Embryonic facial prominence (tissue), 1 donor: ENCODE measurements at regions not wholly inside any gene's neighbourhood (a gene's known extent, or its start where the extent isn't known, plus 50 kb on each side); places are given as distances from the start of the nearest gene placed in this dataset.
"Not testable (repeated sequence)": the region's sequence is repeated elsewhere in the genome, so short reads cannot be mapped to it uniquely, and the experiment has no call there.

Source experiments
- DNase-seq: peaks from one replicate; pipeline ENCODE4 v3.0.0-alpha.2; 2016; ENCODE audit errors: extremely low spot score

DNA sequence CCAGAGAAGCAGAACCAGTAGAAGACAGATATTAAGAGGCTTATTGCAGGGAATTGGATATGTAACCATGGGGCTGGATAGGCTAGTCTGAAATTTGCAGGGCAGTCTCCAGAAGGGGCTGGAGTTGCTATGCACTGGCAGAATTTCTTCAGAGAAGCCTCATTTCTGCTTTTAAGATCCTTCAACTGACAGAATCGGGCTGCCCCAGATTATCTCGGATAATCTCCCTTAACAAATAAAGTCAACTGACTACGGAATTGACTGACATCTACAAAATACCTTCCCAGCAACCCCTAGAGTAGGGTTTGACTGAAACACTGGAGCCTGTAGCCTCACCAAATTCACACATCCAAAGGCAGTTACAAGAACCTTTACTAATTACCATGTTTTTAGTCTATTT is 136.4 kb downstream of the SOCS6 start:
- no peak for DNase-seq

DNA sequence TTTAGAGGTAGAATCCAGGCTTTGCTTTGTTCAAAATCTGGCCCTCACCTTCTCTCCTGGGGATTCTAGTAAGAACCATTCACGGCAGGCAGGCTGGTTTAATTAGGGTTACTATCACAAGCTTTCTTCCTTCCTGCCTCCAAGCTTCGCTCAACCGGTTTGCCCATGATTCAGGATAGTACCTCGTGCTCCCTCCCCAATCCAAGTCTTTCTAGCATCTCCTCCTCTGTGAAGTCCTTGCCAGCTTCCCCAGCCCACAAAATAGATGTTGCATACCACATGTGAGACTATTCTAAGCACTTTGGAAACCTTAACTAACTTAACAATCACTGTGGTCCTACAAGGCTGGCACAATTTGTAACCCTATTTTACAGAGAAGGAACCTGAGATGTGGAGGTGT is 135.1 kb downstream of the SOCS6 start:
- peak; percentile 12 for DNase-seq

DNA sequence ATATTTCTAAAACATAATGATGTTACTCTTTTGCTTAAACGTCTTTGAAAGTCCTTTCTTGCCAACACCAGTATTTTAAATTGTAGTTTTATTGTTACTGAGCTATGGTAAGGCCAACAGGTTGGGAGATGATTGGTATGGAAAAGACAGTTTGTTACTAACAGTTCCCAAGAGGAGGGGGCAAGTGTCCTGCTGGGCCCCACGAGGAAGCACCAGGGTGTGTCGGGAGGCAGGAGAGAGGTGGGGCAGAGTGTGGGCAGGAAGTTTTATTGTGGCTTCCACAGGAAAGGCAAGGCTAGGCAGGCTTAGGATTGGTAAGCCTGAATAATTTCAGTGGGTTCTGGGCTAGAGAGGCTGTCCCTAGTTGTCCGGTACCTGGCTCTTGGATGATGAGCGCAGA is 134.3 kb downstream of the SOCS6 start:
- no peak for DNase-seq

DNA sequence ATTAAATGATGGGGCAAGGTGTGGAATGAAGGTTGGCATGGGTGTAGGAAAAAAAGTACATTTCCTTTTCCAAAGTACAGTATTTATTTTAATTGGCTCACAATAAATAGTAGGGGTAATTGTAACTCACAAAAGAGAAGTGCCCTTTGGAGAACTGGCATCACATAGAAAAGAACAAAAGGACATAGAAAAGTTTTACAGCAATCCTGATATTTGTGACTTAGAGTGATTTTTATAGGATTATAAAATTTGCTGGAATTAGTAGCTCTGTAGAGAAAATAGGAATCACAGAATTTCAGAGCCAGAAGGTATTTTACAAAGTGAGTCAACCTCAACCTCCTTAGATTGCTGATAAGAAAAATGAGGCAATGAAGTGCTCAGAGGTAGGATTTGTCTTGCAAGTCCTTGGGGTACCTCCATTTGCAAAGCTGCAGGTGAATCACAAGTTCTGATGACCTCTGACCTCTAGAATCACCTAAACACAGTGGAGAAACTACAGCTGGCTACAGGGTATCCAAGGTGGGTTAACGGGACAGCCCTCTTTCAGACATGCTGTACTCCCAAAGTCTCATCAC is 133.6 kb downstream of the SOCS6 start:
- DNase-seq = no peak

DNA sequence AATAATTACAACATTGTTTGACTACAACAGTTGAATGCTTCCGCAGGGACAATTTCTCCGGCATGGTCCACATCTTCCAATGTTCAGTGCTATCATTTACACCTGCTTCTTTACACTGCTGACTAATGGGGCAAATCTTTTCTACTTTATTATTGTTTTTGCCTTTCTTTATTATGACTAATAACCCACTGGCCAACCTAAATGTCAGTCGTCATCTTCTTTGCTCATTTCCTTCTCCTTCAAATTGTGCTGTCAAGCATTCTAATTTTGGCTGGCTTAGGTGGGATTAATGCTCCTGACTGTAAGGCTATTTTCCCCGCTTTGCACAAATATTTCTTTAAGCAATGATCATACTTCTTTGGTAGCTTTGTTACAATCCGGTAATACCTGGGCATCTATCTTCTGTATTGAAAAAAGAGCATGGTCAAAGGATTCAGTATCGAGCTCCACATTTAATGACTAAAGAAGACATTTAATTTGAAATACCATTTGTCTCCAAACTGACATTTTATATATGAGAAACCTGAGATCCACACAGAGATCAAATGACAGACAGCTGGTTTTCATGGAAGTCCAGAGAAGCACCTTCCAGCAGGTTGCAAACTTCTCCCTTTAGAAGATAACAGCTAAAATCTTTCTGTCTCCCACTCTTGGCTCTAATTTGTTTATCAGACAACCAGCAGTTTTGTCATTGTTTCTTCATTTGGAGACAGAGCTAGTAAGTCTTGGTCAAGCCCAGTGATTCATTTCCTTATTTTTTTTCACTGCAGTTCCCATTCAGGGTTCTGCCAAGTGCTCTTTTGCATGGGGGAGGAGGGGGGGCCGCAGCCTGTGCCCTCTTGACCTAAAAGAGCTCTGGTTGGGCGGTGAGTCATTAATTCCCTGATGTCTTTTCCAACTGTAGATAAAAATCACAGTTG is 132.9 kb downstream of the SOCS6 start:
- no peak for DNase-seq

DNA sequence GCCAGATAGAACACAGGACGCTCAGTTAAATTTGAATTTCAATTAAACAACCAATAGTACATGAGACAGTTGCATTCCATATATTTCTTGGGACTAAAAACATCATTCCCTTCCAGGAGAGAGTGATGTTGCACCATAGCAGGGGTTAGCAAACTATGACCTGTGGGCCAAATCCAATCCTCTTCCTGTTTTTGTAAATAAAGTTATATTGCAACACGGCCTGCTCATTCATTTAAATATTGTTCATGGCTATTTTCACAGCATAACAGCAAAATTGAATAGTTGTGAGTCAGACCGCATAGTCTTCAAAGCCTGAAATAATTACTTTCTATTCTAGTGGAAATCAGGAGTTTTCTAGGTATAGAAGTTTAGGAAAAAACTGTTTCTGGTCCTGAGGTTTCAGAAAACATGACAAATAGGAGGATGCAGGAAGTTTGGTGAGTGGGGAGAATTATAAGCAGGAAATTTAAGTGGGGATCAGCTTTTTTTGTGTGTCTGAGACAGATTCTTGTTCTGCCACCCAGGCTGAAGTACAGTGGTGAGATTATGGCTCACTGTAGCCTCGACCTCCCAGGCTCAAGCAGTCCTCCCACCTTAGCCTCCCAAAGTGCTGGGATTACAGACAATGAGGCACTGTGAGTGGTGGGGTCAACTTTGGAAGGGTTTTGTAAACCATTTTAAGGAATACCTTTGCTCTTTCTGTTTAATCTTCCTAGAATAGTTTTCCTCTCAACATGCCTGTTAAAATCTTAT is 131.5 kb downstream of the SOCS6 start:
- DNase-seq = no peak

DNA sequence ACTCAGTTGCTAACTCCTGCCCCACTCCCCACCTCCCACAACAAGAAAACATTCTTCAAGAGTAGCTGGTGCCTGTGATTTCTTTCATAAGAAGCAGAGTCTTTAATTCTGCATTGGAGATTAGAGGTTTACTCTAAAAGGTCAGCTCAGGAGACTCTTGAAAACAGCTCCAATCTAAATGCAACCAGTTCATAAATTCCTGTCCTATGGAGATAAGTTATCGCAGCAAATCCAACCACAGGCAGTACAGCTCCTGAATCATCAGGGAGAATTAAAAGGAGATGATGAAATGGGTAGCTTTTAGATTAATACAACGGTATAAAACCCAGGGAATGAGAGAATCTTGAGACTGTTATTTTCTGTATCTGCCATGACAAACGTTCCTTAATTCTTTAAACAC is 130.7 kb downstream of the SOCS6 start:
- DNase-seq = no peak

DNA sequence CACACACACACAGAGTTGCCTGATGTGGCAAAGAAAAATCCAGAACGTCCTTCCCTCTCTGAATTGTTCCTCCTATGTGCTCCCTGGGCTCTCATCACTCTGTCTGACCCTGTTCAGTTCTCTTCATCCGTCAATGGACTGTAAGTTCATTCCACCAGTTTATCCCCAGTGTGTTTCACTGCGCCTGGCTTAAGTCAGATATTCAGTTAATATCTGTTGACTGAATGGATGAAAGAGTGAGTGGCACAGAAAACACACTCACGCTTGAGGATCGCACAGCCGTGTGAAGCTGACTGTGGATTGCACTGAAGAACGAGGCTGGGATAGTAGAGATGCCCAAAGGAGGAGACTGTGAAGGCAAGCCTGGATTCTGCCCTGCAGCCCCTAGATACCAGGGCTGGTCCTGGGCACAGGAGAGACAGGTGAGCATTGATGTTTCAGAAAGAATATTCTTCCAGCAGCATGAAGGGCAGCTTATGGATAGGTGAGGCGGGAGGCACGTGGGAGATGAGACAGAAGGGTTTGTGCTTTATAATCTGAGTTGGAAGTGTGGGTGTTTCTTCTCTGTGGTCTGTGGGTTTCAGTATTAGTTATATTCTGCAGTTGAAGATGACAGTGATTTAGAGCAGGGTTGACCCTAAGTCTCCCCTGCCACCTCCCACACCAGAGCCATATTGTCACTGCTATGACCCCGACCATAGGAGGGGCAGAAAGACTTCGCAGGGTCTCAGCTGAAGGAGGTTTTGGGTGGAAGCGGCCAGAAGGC is 129.9 kb downstream of the SOCS6 start:
- no peak for DNase-seq

DNA sequence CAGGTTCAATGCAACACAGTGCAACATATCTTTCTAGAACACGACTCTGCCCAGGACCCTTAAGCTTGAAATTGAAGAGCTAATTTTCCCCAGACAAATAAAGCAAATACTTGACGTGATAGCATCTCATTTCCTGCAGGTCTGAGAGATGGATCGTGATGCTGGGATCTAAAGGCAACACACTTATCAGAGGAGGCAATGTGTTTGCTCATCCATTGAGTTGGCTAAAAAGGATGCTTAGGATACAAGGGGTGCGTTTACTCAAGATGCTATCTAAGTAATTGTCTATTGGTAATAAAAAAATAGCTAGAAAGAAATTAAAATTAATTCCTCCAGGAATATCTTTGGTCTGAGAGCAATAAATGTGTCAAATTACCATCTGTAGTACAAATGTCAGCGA is 129.0 kb downstream of the SOCS6 start:
- no peak for DNase-seq

DNA sequence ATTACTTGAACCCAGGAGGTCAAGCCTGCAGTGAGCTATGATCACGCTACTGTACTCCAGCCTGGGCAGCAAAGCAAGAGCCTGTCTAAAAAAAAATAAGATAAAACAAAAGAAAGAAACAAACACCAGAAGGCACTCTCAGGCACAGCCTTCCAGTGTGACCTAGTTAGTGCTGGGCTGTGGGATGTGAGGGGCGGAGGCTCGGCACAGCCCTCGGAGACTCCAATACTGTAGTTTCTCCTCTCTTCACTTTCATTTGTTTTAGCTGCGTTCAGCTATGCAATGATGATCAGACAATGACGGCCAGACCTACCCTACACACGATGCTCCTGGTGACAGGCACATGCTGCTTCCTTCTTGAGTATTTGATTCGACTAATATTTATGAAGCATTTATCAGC is 127.7 kb downstream of the SOCS6 start:
- no peak for DNase-seq

DNA sequence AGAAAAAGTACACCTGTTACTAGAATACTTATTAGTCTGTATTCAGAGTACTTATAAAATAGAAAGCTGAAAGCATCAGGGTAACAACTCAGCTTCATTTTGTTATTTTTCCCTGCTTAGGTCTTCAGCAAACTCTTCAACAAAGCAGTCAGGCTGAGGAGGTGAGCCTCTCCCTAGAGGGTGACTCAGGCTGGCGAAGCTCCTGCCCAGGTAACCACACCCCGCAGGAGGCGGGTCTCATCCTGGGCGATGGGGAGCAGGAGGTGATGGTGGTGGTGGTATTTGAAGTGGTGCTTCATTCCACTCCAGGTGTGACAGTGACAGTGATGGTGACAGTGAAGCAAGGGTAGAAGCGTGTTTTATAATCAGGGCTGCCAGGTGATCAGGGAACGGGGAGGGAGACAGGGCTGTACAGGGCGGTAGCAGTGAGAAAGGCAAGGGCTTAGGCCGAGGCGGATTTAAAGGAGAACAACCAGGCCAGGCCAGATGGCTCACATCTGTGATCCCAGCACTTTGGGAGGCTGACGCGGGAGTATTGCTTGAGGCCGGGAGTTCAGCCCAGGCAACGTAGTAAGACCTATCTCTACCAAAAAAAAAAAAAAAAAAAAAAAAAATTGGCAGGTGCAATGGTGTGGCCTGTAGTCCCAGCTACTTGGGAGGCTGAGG is 127.1 kb downstream of the SOCS6 start:
- no peak for DNase-seq

DNA sequence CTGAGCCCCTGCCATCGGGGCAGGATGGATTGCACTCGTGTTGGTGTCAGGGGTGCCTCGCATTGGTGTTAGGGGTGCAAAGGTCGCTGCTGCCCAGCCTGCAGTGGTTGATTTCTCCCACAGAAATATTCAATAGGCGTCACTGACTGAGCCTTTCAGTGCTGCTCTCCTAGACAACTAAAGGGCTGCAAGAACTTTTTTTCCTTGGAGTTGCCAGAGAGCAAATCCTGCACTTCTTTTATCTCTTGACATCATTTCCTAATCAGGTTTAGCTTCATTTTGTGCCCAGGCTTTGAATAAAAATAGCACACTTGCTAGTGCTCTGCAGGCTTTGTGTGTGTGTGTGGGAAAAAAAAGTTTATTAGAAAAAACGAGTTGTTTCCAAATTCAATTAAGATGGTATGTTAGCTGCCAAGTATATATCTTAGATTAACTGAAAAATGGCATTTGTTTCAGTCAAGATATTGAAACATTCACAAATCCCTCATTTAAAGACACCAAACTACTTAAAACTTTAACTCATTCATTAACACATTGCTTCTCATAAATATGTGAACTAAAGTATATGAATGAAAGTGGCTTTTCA is 125.6 kb downstream of the SOCS6 start:
- no peak for DNase-seq

DNA sequence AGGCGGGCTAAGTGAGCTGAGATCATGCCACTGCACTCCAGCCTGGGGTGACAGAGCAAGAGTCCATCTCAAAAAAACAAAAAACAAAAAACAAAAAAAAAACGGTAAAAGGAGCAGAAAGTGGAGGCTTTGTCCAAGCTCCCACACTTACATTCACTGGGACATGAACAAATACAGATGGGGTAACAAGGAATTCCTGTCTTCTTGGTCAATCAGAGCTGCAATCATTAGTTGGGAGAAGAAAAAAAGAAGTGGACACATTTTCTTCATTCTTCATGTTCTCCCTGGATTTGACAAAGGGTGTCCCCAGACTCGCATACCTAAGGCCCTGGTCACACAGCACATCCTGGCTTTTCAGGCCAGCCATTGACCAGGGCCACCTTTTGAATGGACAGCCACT is 124.6 kb downstream of the SOCS6 start:
- DNase-seq = no peak

DNA sequence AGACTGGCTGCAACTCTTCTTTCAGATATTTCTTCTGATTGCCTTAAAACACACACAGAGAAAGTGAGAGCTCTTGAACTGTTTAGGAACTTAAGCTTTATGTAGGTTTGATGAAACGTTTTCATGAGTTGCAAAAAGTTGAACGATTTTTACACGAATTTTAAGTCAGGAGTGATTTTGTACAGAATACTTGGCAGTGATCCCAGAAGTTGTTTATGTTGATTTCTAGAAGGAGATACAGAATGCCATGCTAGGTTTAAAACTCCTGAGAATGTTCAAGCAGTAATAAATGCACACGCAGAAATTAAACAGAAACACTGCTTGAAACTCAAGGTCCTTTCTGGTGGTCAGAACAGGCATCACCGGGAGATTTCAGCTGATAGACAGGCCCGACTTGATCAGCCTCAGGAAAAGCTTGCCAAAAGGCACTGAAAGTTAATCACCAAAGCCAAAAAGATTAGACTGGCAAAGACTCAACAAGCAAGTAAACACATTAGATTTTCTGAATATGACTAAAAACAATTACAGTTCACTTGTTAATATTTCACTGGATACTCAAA is 123.1 kb downstream of the SOCS6 start:
- DNase-seq = no peak

DNA sequence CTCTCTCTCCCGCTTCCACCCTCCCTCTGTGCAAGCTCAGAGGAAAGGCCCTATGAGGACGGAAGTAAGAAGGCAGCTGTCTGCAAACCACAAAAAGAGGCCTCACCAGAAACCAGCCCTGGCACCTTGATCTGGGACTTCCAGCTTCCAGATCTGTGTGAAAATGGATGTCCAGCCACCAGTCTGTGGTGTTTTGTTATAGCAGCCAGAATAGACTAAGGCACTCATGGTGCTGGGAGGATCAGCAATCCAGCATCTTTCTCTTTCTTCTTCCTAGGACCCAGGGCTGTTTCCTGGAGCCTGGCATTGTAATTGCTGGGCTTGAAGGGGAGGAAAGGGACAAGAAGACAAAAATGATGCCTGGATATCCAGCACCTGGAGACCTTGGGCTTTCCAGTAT is 122.5 kb downstream of the SOCS6 start:
- no peak for DNase-seq

DNA sequence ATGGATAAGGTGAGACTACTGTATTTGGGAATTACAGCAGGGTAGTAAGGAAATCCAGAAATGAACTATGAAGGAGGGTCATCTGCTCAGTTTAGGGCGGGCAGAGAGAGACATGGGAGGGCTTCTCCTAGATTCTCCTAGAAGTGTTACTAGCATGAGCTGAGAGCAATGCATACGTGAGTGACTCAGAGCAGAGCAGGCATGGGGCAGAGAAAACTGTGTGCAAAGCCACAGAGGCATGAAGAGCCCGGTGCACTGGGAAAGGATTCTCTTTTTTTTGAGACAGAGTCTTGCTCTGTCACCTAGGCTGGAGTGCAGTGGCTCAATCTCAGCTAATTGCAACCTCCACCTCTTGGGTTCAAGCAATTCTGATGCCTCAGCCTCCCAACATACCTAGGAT is 116.2 kb downstream of the SOCS6 start:
- no peak for DNase-seq

DNA sequence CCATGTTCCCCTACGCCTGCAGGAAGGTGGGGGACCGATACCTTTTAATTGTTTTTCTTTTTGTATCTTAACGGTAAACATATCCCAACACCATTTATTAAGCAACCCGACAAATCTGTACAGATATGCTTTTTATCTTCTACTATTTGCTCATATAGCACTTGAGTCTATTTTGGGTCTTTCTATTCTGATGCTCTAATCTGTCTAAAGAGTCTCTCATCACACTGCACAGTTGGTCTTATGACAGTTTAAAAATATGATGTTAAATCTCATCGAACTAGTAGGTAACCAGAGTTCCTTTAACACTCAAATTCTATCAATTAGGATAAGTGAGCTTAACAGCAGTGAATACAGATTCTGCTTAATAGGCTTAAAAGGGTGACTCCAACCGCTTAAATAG is 111.6 kb downstream of the SOCS6 start:
- DNase-seq = no peak

DNA sequence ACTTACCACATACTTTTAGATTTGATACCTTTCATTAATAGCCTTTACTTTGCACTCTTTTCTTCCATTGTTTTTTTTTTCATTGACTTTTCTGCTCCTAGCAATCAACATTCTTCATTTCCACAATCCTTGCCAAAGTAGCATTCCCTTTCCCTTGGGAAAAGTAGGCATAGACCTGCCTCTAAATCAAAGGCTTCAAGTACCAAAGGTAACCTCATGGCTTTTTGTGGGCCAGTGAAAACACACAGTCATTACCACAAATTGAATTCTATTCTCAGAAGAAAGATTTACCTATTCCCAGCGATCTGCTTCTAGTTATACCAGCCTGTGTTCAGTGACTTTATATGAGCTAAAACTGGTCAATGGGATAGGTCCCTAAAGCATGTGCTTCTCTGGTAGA is 109.2 kb downstream of the SOCS6 start:
- no peak for DNase-seq

DNA sequence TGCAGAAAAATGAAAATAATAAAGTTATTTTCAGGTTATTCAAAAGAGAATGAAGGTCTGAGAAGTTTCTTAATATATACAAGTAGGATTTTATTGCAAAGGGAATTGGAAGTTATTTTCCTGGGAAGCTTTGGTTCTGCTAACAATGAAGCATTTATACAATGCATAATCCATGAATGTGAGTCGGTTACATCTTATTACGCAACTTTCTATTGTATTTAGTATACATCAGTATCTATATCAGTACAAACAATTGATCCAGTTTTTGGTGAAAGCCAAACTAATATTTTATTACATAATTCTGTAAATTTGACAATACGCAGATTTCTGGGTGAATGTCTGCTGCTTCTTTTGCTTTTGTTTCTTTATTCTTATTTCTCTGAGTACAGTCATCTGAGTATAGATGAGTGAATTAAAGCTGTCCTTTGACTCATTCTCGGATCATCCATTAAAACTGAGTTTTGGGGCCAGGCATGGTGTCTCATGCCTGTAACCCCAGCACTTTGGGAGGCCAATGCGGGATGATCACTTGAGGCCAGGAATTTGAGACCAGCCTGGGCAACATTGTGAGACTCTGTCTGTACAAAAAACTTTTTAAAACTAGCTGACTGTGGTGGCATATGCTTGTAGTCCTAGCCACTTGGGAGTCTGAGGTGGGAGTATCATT is 108.5 kb downstream of the SOCS6 start:
- no peak for DNase-seq

DNA sequence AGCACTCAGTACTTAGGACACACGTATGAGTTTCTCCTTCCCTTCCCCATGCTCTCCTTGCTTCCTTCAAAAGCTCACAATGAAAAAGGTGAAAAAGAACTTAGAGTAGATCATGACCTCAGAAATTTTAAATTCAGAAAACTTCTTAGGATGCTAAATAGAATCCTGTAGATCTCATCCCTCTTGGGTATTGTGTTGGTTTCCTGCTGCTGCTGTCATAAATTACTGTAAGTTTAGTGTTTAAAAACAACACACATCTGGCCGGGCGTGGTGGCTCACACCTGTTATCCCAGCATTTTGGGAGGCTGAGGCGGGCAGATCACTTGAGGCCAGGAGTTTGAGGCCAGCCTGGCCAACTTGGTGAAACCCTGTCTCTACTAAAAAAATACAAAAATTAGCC is 106.9 kb downstream of the SOCS6 start:
- not testable (repeated sequence) for DNase-seq
